ENCODE measurements at regions not wholly inside any gene's neighbourhood (a gene's known extent, or its start where the extent isn't known, plus 50 kb on each side); places are given as distances from the start of the nearest gene placed in this dataset.

- TF ChIP-seq CTCF (IDR thresholded peaks at IDR 0.05; ENCODE audit: insufficient read depth, low read depth, low read length) = no peak
- TF ChIP-seq EZH2 (IDR thresholded peaks at IDR 0.05; ENCODE audit: insufficient read depth, low read length) = no peak
These were observed 763.8 kb upstream of the GALNTL6 start for GRCh38 chr4:171049380-171049779.

Data from astrocyte (in vitro differentiated cells and primary cell).